HG03571 (cell line): ENCODE measurements at regions not wholly inside any gene's neighbourhood (a gene's known extent, or its start where the extent isn't known, plus 50 kb on each side); places are given as distances from the start of the nearest gene placed in this dataset.

ENCODE experiments used
- ATAC-seq: cut with Tn5 transposase; IDR thresholded peaks from one replicate; pipeline ENCODE4 v1.9.1; 2021; ENCODE audit not compliant: unreplicated experiment

GRCh38 chrX:97666890-97667289 is 783.2 kb downstream of the RPA4 start:
- ATAC-seq: no peak

- ATAC-seq: no peak
Measured at GRCh38 chrX:97668126-97668525, 784.4 kb downstream of the RPA4 start.

- no peak for ATAC-seq
Measured at GRCh38 chrX:97672138-97672537, 788.4 kb downstream of the RPA4 start.

- ATAC-seq: no peak
Measured at GRCh38 chrX:97672608-97673007, 788.9 kb downstream of the RPA4 start.

- no peak for ATAC-seq
Measured at GRCh38 chrX:97673135-97673534, 789.4 kb downstream of the RPA4 start.

- no peak for ATAC-seq
Measured at GRCh38 chrX:97682991-97683840, 799.5 kb downstream of the RPA4 start.

- no peak for ATAC-seq
Measured at GRCh38 chrX:97685753-97686152, 802.0 kb downstream of the RPA4 start.

- ATAC-seq: no peak
Measured at GRCh38 chrX:97691901-97692455, 808.3 kb downstream of the RPA4 start.

GRCh38 chrX:97692575-97692974 is 808.9 kb downstream of the RPA4 start:
- ATAC-seq: no peak

GRCh38 chrX:97700547-97700946 is 816.8 kb downstream of the RPA4 start:
- no peak for ATAC-seq

- ATAC-seq: no peak
Measured at GRCh38 chrX:97704474-97704873, 820.8 kb downstream of the RPA4 start.

GRCh38 chrX:97704881-97705280 is 821.2 kb downstream of the RPA4 start:
- ATAC-seq: no peak

GRCh38 chrX:97705936-97706335 is 822.2 kb downstream of the RPA4 start:
- ATAC-seq: no peak

- ATAC-seq: no peak
Measured at GRCh38 chrX:97714072-97714471, 830.4 kb downstream of the RPA4 start.

- ATAC-seq: no peak
Measured at GRCh38 chrX:97728215-97728614, 844.5 kb downstream of the RPA4 start.

- no peak for ATAC-seq
Measured at GRCh38 chrX:97740044-97740443, 856.3 kb downstream of the RPA4 start.

- no peak for ATAC-seq
Measured at GRCh38 chrX:97740886-97741285, 857.2 kb downstream of the RPA4 start.

GRCh38 chrX:97743014-97743413 is 859.3 kb downstream of the RPA4 start:
- ATAC-seq: no peak

GRCh38 chrX:97747346-97747745 is 863.6 kb downstream of the RPA4 start:
- ATAC-seq: no peak

- no peak for ATAC-seq
Measured at GRCh38 chrX:97751016-97751415, 867.3 kb downstream of the RPA4 start.

GRCh38 chrX:97751735-97752134 is 868.0 kb downstream of the RPA4 start:
- ATAC-seq: no peak

GRCh38 chrX:97756879-97757278 is 873.2 kb downstream of the RPA4 start:
- ATAC-seq: no peak

- ATAC-seq: no peak
Measured at GRCh38 chrX:97763391-97763790, 879.7 kb downstream of the RPA4 start.
